Bronchial epithelial cell (primary cell): ENCODE measurements at regions not wholly inside any gene's neighbourhood (a gene's known extent, or its start where the extent isn't known, plus 50 kb on each side); places are given as distances from the start of the nearest gene placed in this dataset.
"Not testable (repeated sequence)": the region's sequence is repeated elsewhere in the genome, so short reads cannot be mapped to it uniquely, and the experiment has no call there.

Source experiments
- DNase-seq: peaks from one replicate; pipeline ENCODE4 v3.0.0-alpha.2; 2010; ENCODE audit warnings: low read depth
- FAIRE-seq: peaks from 2 replicates; lab custom pipeline; 2011; peaks lifted over from hg19 to GRCh38; lab: Jason Lieb, UNC
- H3K27me3 ChIP-seq: 2 replicates; pipeline ENCODE4 v1.5.1; 2011; ENCODE audit warnings: low read length; ENCODE audit not compliant: control insufficient read depth, insufficient read depth
- H3K36me3 ChIP-seq: 2 replicates; pipeline ENCODE4 v1.5.1; 2011; ENCODE audit warnings: low read length; ENCODE audit not compliant: control insufficient read depth, insufficient read depth
- H3K4me3 ChIP-seq: 2 replicates; pipeline ENCODE4 v1.5.1; 2011; ENCODE audit warnings: mild to moderate bottlenecking, low read depth, low read length, control low read depth
- CTCF ChIP-seq: IDR thresholded peaks from 2 replicates; pipeline ENCODE4 v1.5.1; 2011; ENCODE audit warnings: mild to moderate bottlenecking, moderate library complexity, low read length, control low read depth, inconsistent platforms; ENCODE audit not compliant: insufficient read depth, severe bottlenecking

- FAIRE-seq (no peak), DNase-seq (no peak)
- Histone ChIP-seq H3K27me3 (no peaks in the 10 kb centered on the region), H3K4me3 (no peak overlapping the region), H3K36me3 (no peaks in the 10 kb centered on the region)
- no peak for TF ChIP-seq CTCF
Observed at GRCh38 chr5:57069115-57069835, 104.6 kb upstream of the GPBP1 start.

GRCh38 chr5:57072218-57072892 is 101.5 kb upstream of the GPBP1 start:
- Histone ChIP-seq H3K4me3 (no peak overlapping the region), H3K36me3 (no peaks in the 10 kb centered on the region), H3K27me3 (no peaks in the 10 kb centered on the region)
- FAIRE-seq (no peak), DNase-seq (no peak)
- TF ChIP-seq CTCF: no peak

- peak; percentile 58 for TF ChIP-seq CTCF
- H3K36me3 ChIP-seq: no peaks in the 10 kb centered on the region
- H3K27me3 ChIP-seq: no peaks in the 10 kb centered on the region
- peak; percentile 55 for DNase-seq
- FAIRE-seq: peak; percentile 50
- no peak overlapping the region for H3K4me3 ChIP-seq
Observed at GRCh38 chr5:57082441-57083067, 91.3 kb upstream of the GPBP1 start.

GRCh38 chr5:57085306-57086081 is 88.4 kb upstream of the GPBP1 start:
- FAIRE-seq: peak; percentile 55
- no peak for TF ChIP-seq CTCF

GRCh38 chr5:57087947-57088346 is 85.9 kb upstream of the GPBP1 start:
- DNase-seq, FAIRE-seq, H3K4me3 ChIP-seq, H3K27me3 ChIP-seq, H3K36me3 ChIP-seq: not testable (repeated sequence)

More at GRCh38 chr5:57085306-57086081, 88.4 kb upstream of the GPBP1 start:
- no peaks in the 10 kb centered on the region for H3K36me3 ChIP-seq
- H3K4me3 ChIP-seq: no peak overlapping the region
- H3K27me3 ChIP-seq: no peaks in the 10 kb centered on the region
- no peak for DNase-seq
